Colonic mucosa (tissue), 4 donors: ENCODE measurements at regions not wholly inside any gene's neighbourhood (a gene's known extent, or its start where the extent isn't known, plus 50 kb on each side); places are given as distances from the start of the nearest gene placed in this dataset.

ENCODE experiments used
- DNase-seq: peaks from one replicate; pipeline ENCODE4 v3.0.0-alpha.2; 2020
- H3K27ac ChIP-seq: fragments of 200-600 bp; one replicate; pipeline ENCODE4 v1.8.0; 2021
- H3K27me3 ChIP-seq: fragments of 200-600 bp; one replicate; pipeline ENCODE4 v1.8.0; 2021
- H3K36me3 ChIP-seq: fragments of 200-600 bp; one replicate; pipeline ENCODE4 v1.8.0; 2021
- H3K4me1 ChIP-seq: fragments of 200-600 bp; one replicate; pipeline ENCODE4 v1.8.0; 2021; ENCODE audit warnings: mild to moderate bottlenecking
- H3K4me3 ChIP-seq: fragments of 200-600 bp; one replicate; pipeline ENCODE4 v1.8.0; 2021
- H3K9ac ChIP-seq, 2 donors: one replicate each; pipeline ENCODE4 v1.7.0; 2013; ENCODE audit warnings: control low read depth in 2 of 2, low read depth in 2 of 2, low read length in 2 of 2
- H3K9me3 ChIP-seq: fragments of 200-600 bp; one replicate; pipeline ENCODE4 v1.8.0; 2021
- CTCF ChIP-seq: fragments of 200-600 bp; IDR thresholded peaks from one replicate; pipeline ENCODE4 v1.8.0; 2022; ENCODE audit warnings: antibody characterized with exemption, mild to moderate bottlenecking
- intact Hi-C: fragments of 100-400 bp; cut with DNase I; formaldehyde crosslinking; loops from one replicate; pipeline ENCODE4 v1.14.1; 2022
- donor health status: healthy.
- donor health status: DM: no; HTN: no; CAD: no.
- donor health status: DM: no; HTN: no; CAD: no.

GRCh38 chr3:75089841-75090240 lies 475.4 kb upstream of the CNTN3 start:
- no peaks in the 10 kb centered on the region for H3K9me3 ChIP-seq
- no peaks in the 10 kb centered on the region for H3K27me3 ChIP-seq
- intact Hi-C loops, result no loop called here
- H3K27ac ChIP-seq, result no peak overlapping the region
- H3K9ac ChIP-seq, result no peak overlapping the region
- TF ChIP-seq CTCF, result no peak
- H3K36me3 ChIP-seq, result no peaks in the 10 kb centered on the region
- DNase-seq, result no peak
- no peaks in the 10 kb centered on the region for H3K4me1 ChIP-seq
- H3K4me3 ChIP-seq, result no peak overlapping the region

DNA sequence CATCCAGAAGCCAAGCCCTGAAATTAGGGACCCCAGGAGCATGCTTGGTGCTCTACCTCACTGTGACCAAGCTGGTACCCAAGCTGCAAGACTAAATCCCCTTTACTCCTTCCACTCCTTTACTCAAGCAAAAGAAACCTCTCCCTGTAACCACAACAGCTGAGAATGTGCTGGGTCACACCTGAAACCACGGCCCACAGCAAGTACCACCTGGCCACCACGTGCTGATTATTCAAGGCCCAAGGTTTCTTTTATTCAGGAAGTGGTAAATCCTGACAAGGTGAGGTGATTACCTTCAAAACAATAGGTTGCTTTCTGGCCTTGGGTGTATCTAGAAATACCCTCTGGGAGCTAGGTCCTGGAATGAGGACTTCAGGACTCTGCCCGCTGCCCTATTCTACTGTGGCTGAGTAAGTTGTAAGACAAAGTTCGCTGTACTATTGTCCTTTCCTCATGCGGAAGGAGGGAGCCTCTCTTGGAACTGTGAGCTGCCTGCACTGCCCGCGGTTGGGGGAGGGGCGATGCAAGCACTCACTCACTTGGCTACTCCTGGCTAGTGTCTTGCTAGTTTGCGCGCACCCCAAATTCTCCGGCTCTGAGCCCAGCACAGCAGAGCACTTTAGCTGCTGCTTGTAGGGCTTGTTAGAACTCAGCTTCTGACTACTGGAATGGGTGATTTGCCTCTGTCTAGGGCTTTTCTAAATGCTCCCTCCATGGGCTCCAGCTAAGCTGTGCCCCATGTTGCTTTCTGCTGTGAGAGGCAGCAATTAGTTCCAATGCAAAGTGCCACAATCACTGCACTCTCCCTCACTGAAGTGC lies 487.1 kb upstream of the CNTN3 start:
- intact Hi-C loops, result no loop called here
- Histone ChIP-seq H3K4me1 (no peaks in the 10 kb centered on the region), H3K36me3 (no peaks in the 10 kb centered on the region), H3K27ac (no peak overlapping the region), H3K9ac (no peak overlapping the region), H3K27me3 (no peaks in the 10 kb centered on the region), H3K4me3 (no peak overlapping the region), H3K9me3 (no peaks in the 10 kb centered on the region)
- DNase-seq, result no peak
- TF ChIP-seq CTCF, result no peak

DNA sequence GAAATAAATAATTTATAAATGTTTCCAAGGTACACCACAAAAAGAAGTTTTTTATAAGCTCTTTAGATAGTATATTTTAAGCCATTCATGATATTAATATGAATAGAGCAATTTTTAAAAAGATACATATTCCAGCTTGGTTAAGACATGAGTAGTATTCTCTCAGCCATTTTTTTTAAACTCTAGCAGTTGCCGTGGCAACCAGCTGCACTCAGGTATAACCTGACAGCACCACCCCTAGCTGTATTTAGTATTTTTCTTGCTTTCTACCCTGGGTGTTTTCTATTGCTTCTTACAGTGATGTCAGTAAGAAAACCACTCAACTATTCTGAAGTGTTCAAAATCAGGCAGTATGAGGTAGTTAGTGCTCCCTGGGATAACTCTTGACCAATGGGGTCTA lies 496.3 kb upstream of the CNTN3 start:
- H3K9me3 ChIP-seq, result no peaks in the 10 kb centered on the region
- intact Hi-C loops, result no loop called here
- H3K9ac ChIP-seq, result no peak overlapping the region
- no peak overlapping the region for H3K4me3 ChIP-seq
- no peaks in the 10 kb centered on the region for H3K4me1 ChIP-seq
- H3K36me3 ChIP-seq, result no peaks in the 10 kb centered on the region
- H3K27ac ChIP-seq, result no peak overlapping the region
- DNase-seq, result no peak
- H3K27me3 ChIP-seq, result no peaks in the 10 kb centered on the region
- no peak for TF ChIP-seq CTCF

DNA sequence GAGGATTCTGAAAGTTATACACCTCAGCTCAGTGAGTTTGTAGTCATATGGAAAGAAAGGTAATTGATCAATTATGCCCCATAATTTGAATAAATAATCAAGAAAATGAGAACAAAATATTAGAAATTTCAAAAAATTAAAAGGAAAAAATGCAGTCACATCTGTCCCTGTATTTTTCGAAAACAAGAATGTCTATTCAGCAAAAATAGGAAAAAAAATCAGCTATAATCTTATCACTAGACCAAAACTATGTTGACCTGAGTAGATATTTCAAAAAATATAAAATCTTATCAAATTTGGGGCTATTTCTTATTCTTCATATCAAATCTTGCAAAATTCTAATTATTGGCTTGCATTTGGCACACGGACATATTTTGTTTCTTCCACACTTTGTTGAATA lies 501.2 kb upstream of the CNTN3 start:
- no peaks in the 10 kb centered on the region for H3K4me1 ChIP-seq
- H3K27ac ChIP-seq, result no peak overlapping the region
- no peak overlapping the region for H3K4me3 ChIP-seq
- TF ChIP-seq CTCF, result no peak
- no peaks in the 10 kb centered on the region for H3K27me3 ChIP-seq
- H3K36me3 ChIP-seq, result no peaks in the 10 kb centered on the region
- DNase-seq, result no peak
- H3K9ac ChIP-seq, result no peak overlapping the region
- H3K9me3 ChIP-seq, result no peaks in the 10 kb centered on the region
- intact Hi-C loops, result no loop called here

DNA sequence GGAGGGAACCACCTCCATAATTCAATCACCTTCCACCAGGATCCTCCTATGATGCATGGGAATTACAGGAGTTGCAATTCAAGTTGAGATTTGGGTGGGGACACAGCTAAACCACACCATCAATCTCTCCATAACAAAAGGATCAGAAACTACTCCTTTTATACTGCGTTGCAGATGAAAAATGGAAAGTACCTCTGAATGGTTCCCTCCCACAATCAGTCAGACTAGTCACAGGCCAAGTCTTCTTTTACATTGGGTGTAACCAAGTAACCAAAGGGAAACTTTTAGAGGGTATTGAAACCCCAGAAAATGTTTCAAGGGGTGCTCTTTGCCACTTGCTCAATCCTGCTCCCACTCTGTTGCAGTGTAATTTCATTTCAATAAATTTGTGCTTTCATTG lies 504.3 kb upstream of the CNTN3 start:
- DNase-seq, result no peak
- Histone ChIP-seq H3K27me3 (no peaks in the 10 kb centered on the region), H3K9me3 (no peaks in the 10 kb centered on the region), H3K36me3 (no peaks in the 10 kb centered on the region), H3K9ac (no peak overlapping the region), H3K27ac (no peak overlapping the region), H3K4me3 (no peak overlapping the region), H3K4me1 (no peaks in the 10 kb centered on the region)
- TF ChIP-seq CTCF, result no peak
- intact Hi-C loops, result no loop called here
